SK-N-SH (cell line): ENCODE measurements at regions not wholly inside any gene's neighbourhood (a gene's known extent, or its start where the extent isn't known, plus 50 kb on each side); places are given as distances from the start of the nearest gene placed in this dataset.

Experiments
- CTCF ChIA-PET: fragments of 300-600, 350-600 bp; formaldehyde crosslinking; extraction: SDS; loops from one replicate; lab custom pipeline; 2021; lab: Yijun Ruan, JAX
- POLR2A ChIA-PET: fragments of 350-600 bp; sonication (Branson Sonifier 250); formaldehyde crosslinking; extraction: SDS; loops from one replicate; lab custom pipeline; 2020; ENCODE audit warnings: antibody characterized with exemption, inconsistent platforms; lab: Yijun Ruan, JAX
- DNase-seq: peaks from one replicate; pipeline ENCODE4 v3.0.0; 2012
- H2AFZ ChIP-seq: fragments of 200-600 bp; sonication (generic); 2 replicates; pipeline ENCODE4 v1.8.1; 2016; ENCODE audit warnings: antibody characterized with exemption, mild to moderate bottlenecking, low read depth
- H3F3A ChIP-seq: fragments of 200-600 bp; sonication (generic); replicated peaks from 2 replicates; pipeline ENCODE3; 2016; ENCODE audit warnings: antibody characterized with exemption, mild to moderate bottlenecking; ENCODE audit not compliant: insufficient read depth
- H3K27ac ChIP-seq, 2 experiments: fragments of 200-500 bp in 1 of 2; fragments of 200-600 bp in 1 of 2; sonication (Bioruptor generic) in 1 of 2; sonication (generic), shearing (Covaris generic) in 1 of 2; 2 replicates each; pipeline versions ENCODE4 v1.5.1 to v1.6.1; 2014 to 2016; ENCODE audit warnings: low read depth in 2 of 2, inconsistent platforms in 1 of 2, low read length in 1 of 2, mild to moderate bottlenecking in 1 of 2, mixed read lengths in 1 of 2
- H3K27me3 ChIP-seq: fragments of 200-600 bp; sonication (generic), shearing (Covaris generic); 2 replicates; pipeline ENCODE4 v1.6.1; 2016; ENCODE audit warnings: mixed run types; ENCODE audit not compliant: insufficient read depth
- H3K36me3 ChIP-seq, 2 experiments: fragments of 200-500 bp in 1 of 2; fragments of 200-600 bp in 1 of 2; sonication (Bioruptor generic) in 1 of 2; sonication (generic) in 1 of 2; replicated peaks in 1 of 2; 2 replicates each; pipeline versions ENCODE3 to v1.5.1; 2014 to 2016; ENCODE audit warnings: low read length in 1 of 2, mild to moderate bottlenecking in 1 of 2; ENCODE audit not compliant: insufficient read depth in 2 of 2, control insufficient read depth in 1 of 2
- H3K4me1 ChIP-seq, 2 experiments: fragments of 200-500 bp in 1 of 2; fragments of 200-600 bp in 1 of 2; sonication (Bioruptor generic) in 1 of 2; sonication (generic), shearing (Covaris generic) in 1 of 2; 2 replicates each; pipeline versions ENCODE4 v1.5.1 to v1.6.1; 2014 to 2016; ENCODE audit warnings: low read depth in 1 of 2, low read length in 1 of 2, mixed run types in 1 of 2; ENCODE audit not compliant: insufficient read depth in 2 of 2, control insufficient read depth in 1 of 2
- H3K4me2 ChIP-seq: fragments of 200-600 bp; sonication (generic), shearing (Covaris generic); 2 replicates; pipeline ENCODE4 v1.6.1; 2017; ENCODE audit warnings: mixed run types
- H3K4me3 ChIP-seq, 2 experiments: fragments of 200-500 bp in 1 of 2; fragments of 200-600 bp in 1 of 2; sonication (Bioruptor generic) in 1 of 2; sonication (generic), shearing (Covaris generic) in 1 of 2; 2 replicates each; pipeline versions ENCODE4 v1.5.1 to v1.8.1; 2014 to 2016; ENCODE audit warnings: low read depth in 2 of 2, inconsistent platforms in 1 of 2, low read length in 1 of 2, mild to moderate bottlenecking in 1 of 2, mixed read lengths in 1 of 2, moderate library complexity in 1 of 2
- H3K79me2 ChIP-seq: fragments of 200-600 bp; sonication (generic); 2 replicates; pipeline ENCODE4 v1.8.1; 2017; ENCODE audit warnings: mild to moderate bottlenecking; ENCODE audit not compliant: insufficient read depth
- H3K9ac ChIP-seq: fragments of 200-600 bp; sonication (generic); 2 replicates; pipeline ENCODE4 v1.6.1; 2017; ENCODE audit warnings: mixed run types
- H3K9me2 ChIP-seq: fragments of 200-600 bp; sonication (generic); 2 replicates; pipeline ENCODE4 v1.6.1; 2017; ENCODE audit warnings: mixed run types
- H3K9me3 ChIP-seq: fragments of 200-600 bp; sonication (generic); 2 replicates; pipeline ENCODE4 v1.6.1; 2017; ENCODE audit warnings: mixed run types, mild to moderate bottlenecking, moderate library complexity
- H4K20me1 ChIP-seq: fragments of 200-600 bp; sonication (generic); 2 replicates; pipeline ENCODE4 v1.6.1; 2017; ENCODE audit warnings: mild to moderate bottlenecking, mixed run types; ENCODE audit not compliant: insufficient read depth
- CHD2 ChIP-seq: fragments of 150-350 bp; IDR thresholded peaks from 2 replicates; pipeline ENCODE4 v1.6.1; 2018; ENCODE audit warnings: low read length; ENCODE audit not compliant: partially characterized antibody
- ELF1 ChIP-seq: IDR thresholded peaks from 2 replicates; pipeline ENCODE4 v1.4.0; 2012
- EZH2phosphoT487 ChIP-seq: fragments of 200-600 bp; sonication (generic); IDR thresholded peaks from 2 replicates; pipeline ENCODE4 v1.6.1; 2017; ENCODE audit warnings: low read depth, mixed run types, mild to moderate bottlenecking, antibody characterized with exemption, moderate library complexity, borderline replicate concordance
- FOSL2 ChIP-seq: IDR thresholded peaks from 2 replicates; pipeline ENCODE4 v1.4.0; 2012; ENCODE audit warnings: low read depth, mild to moderate bottlenecking, moderate library complexity, borderline replicate concordance
- GABPA ChIP-seq: IDR thresholded peaks from 2 replicates; pipeline ENCODE4 v1.4.0; 2012; ENCODE audit warnings: low read depth, mild to moderate bottlenecking
- GATA2 ChIP-seq: sonication (generic); formaldehyde crosslinking; IDR thresholded peaks from 2 replicates; pipeline ENCODE4 v1.5.0; 2020; ENCODE audit warnings: mild to moderate bottlenecking, missing genetic modification reagents
- JUND ChIP-seq: IDR thresholded peaks from 2 replicates; pipeline ENCODE4 v1.4.0; 2012
- NRF1 ChIP-seq: IDR thresholded peaks from 2 replicates; pipeline ENCODE4 v1.6.1; 2012; ENCODE audit warnings: low read depth, mild to moderate bottlenecking, low read length
- RAD21 ChIP-seq: IDR thresholded peaks from 2 replicates; pipeline ENCODE4 v1.6.1; 2012; ENCODE audit warnings: mild to moderate bottlenecking, low read length
- RCOR1 ChIP-seq: fragments of 150-350 bp; IDR thresholded peaks from 2 replicates; pipeline ENCODE4 v1.6.1; 2017; ENCODE audit warnings: antibody characterized with exemption, low read length
- RFX5 ChIP-seq: IDR thresholded peaks from 2 replicates; pipeline ENCODE4 v1.6.1; 2012; ENCODE audit warnings: mild to moderate bottlenecking, improper control_type of control experiment, low read length
- TAF1 ChIP-seq: IDR thresholded peaks from 2 replicates; pipeline ENCODE4 v1.6.1; 2012; ENCODE audit warnings: low read depth, mild to moderate bottlenecking, low read length, moderate library complexity, borderline replicate concordance
- TEAD4 ChIP-seq: IDR thresholded peaks from 2 replicates; pipeline ENCODE4 v1.4.0; 2012; ENCODE audit warnings: mild to moderate bottlenecking, borderline replicate concordance; ENCODE audit not compliant: insufficient read depth
- YY1 ChIP-seq: IDR thresholded peaks from 2 replicates; pipeline ENCODE4 v1.4.0; 2012; ENCODE audit warnings: low read depth, mild to moderate bottlenecking
- WGBS: methylation state at CpG from one replicate; pipeline ENCODE4 v1.1.6; 2017; ENCODE audit warnings: low lambda C conversion rate; 5-methylcytosine and 5-hydroxymethylcytosine counted together
- TF ChIP-seq, protein P1 (sequence below): IDR thresholded peaks from 2 replicates; pipeline ENCODE4 v1.4.0; 2012; ENCODE audit warnings: low read depth
- TF ChIP-seq, protein P2 (sequence below): IDR thresholded peaks from 2 replicates; pipeline ENCODE4 v1.4.0; 2012; ENCODE audit warnings: low read depth, borderline replicate concordance
- TF ChIP-seq, protein P3 (sequence below): IDR thresholded peaks from 2 replicates; pipeline ENCODE4; 2012

DNA sequence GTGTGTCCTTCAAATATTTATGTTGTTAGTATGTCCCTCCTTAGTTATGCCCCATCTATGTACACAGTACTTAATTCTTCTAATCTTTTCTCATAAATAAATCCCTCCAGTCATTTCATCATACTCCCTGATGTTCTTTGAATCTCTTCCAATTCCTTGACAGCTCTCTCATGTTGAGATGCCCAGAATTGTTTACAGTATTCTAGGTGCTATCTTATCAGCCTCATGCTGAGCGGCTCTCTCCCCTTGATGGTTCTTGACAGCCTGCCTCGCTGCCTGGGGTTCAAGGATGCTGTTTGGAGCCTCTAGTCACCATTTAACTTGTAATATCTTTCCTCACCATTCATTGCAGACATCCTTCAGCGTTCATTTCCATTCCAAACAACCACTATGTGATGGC, 799.2 kb downstream of the BRINP1 start:
- POLR2A ChIA-PET, result no interaction called here
- peaks cover 11% of the 10 kb centered on the region; the same call in 1 of the 2 replicates for H3K9me3 ChIP-seq
- H2AFZ ChIP-seq, result no peak overlapping the region
- 21% methylated on average over 3 of the region's 3 CpGs for WGBS
- TF ChIP-seq, protein P1, sequence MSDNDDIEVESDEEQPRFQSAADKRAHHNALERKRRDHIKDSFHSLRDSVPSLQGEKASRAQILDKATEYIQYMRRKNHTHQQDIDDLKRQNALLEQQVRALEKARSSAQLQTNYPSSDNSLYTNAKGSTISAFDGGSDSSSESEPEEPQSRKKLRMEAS, result no peak
- TF ChIP-seq TAF1 (no peak), YY1 (no peak), NRF1 (no peak), FOSL2 (no peak), RFX5 (no peak)
- no peaks in the 10 kb centered on the region for H3F3A ChIP-seq
- H3K4me2 ChIP-seq, result no peak overlapping the region
- H3K27ac ChIP-seq, result no peak overlapping the region
- no peaks in the 10 kb centered on the region for H3K79me2 ChIP-seq
- no peaks in the 10 kb centered on the region for H3K4me1 ChIP-seq
- H4K20me1 ChIP-seq, result no peaks in the 10 kb centered on the region
- no peaks in the 10 kb centered on the region for H3K36me3 ChIP-seq
- CTCF ChIA-PET, result no interaction called here
- no peak overlapping the region for H3K9ac ChIP-seq
- no peak overlapping the region for H3K4me3 ChIP-seq
- H3K9me2 ChIP-seq, result no peaks in the 10 kb centered on the region
- H3K27me3 ChIP-seq, result no peaks in the 10 kb centered on the region
- DNase-seq, result no peak

DNA sequence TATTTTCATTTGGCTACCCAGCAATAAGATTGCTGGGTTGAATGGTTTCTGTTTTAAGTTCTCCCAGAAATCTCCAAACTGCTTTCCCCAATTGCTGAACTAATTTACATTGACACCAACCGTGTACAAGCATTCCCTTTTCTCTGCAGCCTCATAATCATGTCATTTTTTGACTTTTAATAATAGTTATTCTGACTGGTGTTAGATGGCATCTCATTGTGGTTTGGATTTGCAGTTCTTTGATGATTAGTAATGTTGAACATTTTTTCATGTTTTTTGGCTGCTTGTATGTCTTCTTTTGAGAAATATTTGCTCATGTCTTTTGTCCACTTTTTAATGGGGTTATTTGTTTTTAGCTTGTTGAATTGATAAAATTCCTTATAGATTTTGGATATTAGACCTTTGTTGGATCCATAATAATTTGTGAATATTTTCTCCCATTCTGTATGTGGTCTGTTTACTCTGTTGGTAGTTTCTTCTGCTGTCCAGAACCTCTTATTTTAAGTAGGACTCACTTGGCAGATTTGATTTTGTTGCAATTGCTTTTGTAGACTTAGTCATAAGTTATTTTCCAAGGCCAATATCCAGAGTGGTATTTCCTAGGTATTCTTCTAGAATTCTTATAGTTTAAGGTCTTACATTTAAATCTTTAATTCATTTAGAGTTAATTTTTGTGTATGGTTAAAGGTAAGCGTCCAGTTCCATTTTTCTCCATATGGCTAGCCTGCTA, 793.7 kb downstream of the BRINP1 start:
- ChIA-PET CTCF (no interaction called here), POLR2A (no interaction called here)
- Histone ChIP-seq H3K27ac (no peak overlapping the region), H4K20me1 (no peaks in the 10 kb centered on the region), H3K4me1 (no peaks in the 10 kb centered on the region), H3K4me2 (no peak overlapping the region), H3K9me3 (peaks cover 20% of the 10 kb centered on the region), H2AFZ (no peak overlapping the region), H3K79me2 (no peaks in the 10 kb centered on the region), H3F3A (peaks cover 6% of the 10 kb centered on the region), H3K4me3 (no peak overlapping the region), H3K36me3 (no peaks in the 10 kb centered on the region), H3K9ac (no peak overlapping the region), H3K27me3 (no peaks in the 10 kb centered on the region), H3K9me2 (no peaks in the 10 kb centered on the region)
- DNase-seq, result no peak
- TF ChIP-seq TAF1 (no peak), YY1 (no peak), ELF1 (no peak), FOSL2 (no peak), TEAD4 (no peak), GABPA (no peak), NRF1 (no peak), RFX5 (no peak), CHD2 (no peak), EZH2phosphoT487 (no peak), GATA2 (CRISPR knock-in tag) (no peak), RCOR1 (no peak), RAD21 (no peak), JUND (no peak)
- TF ChIP-seq, protein P2, sequence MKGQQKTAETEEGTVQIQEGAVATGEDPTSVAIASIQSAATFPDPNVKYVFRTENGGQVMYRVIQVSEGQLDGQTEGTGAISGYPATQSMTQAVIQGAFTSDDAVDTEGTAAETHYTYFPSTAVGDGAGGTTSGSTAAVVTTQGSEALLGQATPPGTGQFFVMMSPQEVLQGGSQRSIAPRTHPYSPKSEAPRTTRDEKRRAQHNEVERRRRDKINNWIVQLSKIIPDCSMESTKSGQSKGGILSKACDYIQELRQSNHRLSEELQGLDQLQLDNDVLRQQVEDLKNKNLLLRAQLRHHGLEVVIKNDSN, result no peak
- TF ChIP-seq, protein P3, sequence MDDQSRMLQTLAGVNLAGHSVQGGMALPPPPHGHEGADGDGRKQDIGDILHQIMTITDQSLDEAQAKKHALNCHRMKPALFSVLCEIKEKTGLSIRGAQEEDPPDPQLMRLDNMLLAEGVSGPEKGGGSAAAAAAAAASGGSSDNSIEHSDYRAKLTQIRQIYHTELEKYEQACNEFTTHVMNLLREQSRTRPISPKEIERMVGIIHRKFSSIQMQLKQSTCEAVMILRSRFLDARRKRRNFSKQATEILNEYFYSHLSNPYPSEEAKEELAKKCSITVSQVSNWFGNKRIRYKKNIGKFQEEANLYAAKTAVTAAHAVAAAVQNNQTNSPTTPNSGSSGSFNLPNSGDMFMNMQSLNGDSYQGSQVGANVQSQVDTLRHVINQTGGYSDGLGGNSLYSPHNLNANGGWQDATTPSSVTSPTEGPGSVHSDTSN, result no peak
- TF ChIP-seq, protein P1, result no peak
- WGBS, result 13% methylated on average over 2 of the region's 2 CpGs
